ENCODE measurements at regions not wholly inside any gene's neighbourhood (a gene's known extent, or its start where the extent isn't known, plus 50 kb on each side); places are given as distances from the start of the nearest gene placed in this dataset.

- TF ChIP-seq ZNF496 (CRISPR knock-in tag; IDR thresholded peaks at IDR 0.05; ENCODE audit: insufficient replicate concordance), result no peak
- TF ChIP-seq TCF7 (IDR thresholded peaks at IDR 0.05; ENCODE audit: low read depth), result no peak
- TF ChIP-seq POLR2A (IDR thresholded peaks at IDR 0.05; ENCODE audit: insufficient read depth in 1 of 2, low read depth in 2 of 2, low read length in 2 of 2), result no peak
- no peak for TF ChIP-seq TIGD3 (CRISPR knock-in tag; IDR thresholded peaks at IDR 0.05; ENCODE audit: borderline replicate concordance)
- no peak for TF ChIP-seq RBM39 (IDR thresholded peaks at IDR 0.05; ENCODE audit: low read depth, low read length, poor library complexity, severe bottlenecking)
- no peak for TF ChIP-seq ZZZ3 (CRISPR knock-in tag; IDR thresholded peaks at IDR 0.05; ENCODE audit: borderline replicate concordance)
- TF ChIP-seq JUND (CRISPR knock-in tag; IDR thresholded peaks at IDR 0.05), result no peak
- TF ChIP-seq XRCC5 (optimal IDR thresholded peaks at IDR 0.05; ENCODE audit: low read length), result no peak
- TF ChIP-seq ZNF883 (CRISPR knock-in tag; IDR thresholded peaks at IDR 0.05; ENCODE audit: not compliant biosample characterization), result no peak
- TF ChIP-seq PITX1 (CRISPR knock-in tag; IDR thresholded peaks at IDR 0.05), result no peak
- no peak for TF ChIP-seq PHF8 (CRISPR knock-in tag; IDR thresholded peaks at IDR 0.05)
- no peak for TF ChIP-seq ELF3 (CRISPR knock-in tag; IDR thresholded peaks at IDR 0.05)
- TF ChIP-seq ZNF574 (CRISPR knock-in tag; IDR thresholded peaks at IDR 0.05), result no peak
Observed at GRCh38 chr3:5635746-5636145, 448.2 kb downstream of the EDEM1 start.
